ENCODE measurements at regions not wholly inside any gene's neighbourhood (a gene's known extent, or its start where the extent isn't known, plus 50 kb on each side); places are given as distances from the start of the nearest gene placed in this dataset.
"Not testable (repeated sequence)": the region's sequence is repeated elsewhere in the genome, so short reads cannot be mapped to it uniquely, and the experiment has no call there.

GRCh38 chr6:14277405-14277930 lies 159.9 kb downstream of the CD83 start:
- DNase-seq: no peak

- DNase-seq: no peak
These were observed 160.4 kb downstream of the CD83 start for GRCh38 chr6:14278006-14278405.

GRCh38 chr6:14278446-14278845 lies 160.9 kb downstream of the CD83 start:
- no peak for DNase-seq

- DNase-seq: no peak
These were observed 162.5 kb downstream of the CD83 start for GRCh38 chr6:14280006-14280510.

- no peak for DNase-seq
These were observed 163.3 kb downstream of the CD83 start for GRCh38 chr6:14280766-14281293.

GRCh38 chr6:14281811-14282660 lies 164.5 kb downstream of the CD83 start:
- DNase-seq: no peak

GRCh38 chr6:14282854-14283505 lies 165.4 kb downstream of the CD83 start:
- DNase-seq: no peak

- no peak for DNase-seq
These were observed 166.1 kb downstream of the CD83 start for GRCh38 chr6:14283600-14284235.

GRCh38 chr6:14284969-14285590 lies 167.5 kb downstream of the CD83 start:
- DNase-seq: no peak

GRCh38 chr6:14286144-14286543 lies 168.6 kb downstream of the CD83 start:
- no peak for DNase-seq

- no peak for DNase-seq
These were observed 169.3 kb downstream of the CD83 start for GRCh38 chr6:14286634-14287428.

GRCh38 chr6:14287707-14288106 lies 170.1 kb downstream of the CD83 start:
- no peak for DNase-seq

GRCh38 chr6:14288910-14289309 lies 171.3 kb downstream of the CD83 start:
- DNase-seq: no peak

GRCh38 chr6:14290041-14290771 lies 172.6 kb downstream of the CD83 start:
- DNase-seq: no peak

- no peak for DNase-seq
These were observed 173.3 kb downstream of the CD83 start for GRCh38 chr6:14290772-14291330.

- DNase-seq: no peak
These were observed 173.8 kb downstream of the CD83 start for GRCh38 chr6:14291331-14291730.

- DNase-seq: no peak
These were observed 174.5 kb downstream of the CD83 start for GRCh38 chr6:14292119-14292518.

GRCh38 chr6:14294270-14294951 lies 176.8 kb downstream of the CD83 start:
- DNase-seq: no peak

GRCh38 chr6:14296698-14297097 lies 179.1 kb downstream of the CD83 start:
- not testable (repeated sequence) for DNase-seq

- DNase-seq: not testable (repeated sequence)
These were observed 179.5 kb downstream of the CD83 start for GRCh38 chr6:14297118-14297517.
